HG02840 (cell line): ENCODE measurements at regions not wholly inside any gene's neighbourhood (a gene's known extent, or its start where the extent isn't known, plus 50 kb on each side); places are given as distances from the start of the nearest gene placed in this dataset.
"Not testable (repeated sequence)": the region's sequence is repeated elsewhere in the genome, so short reads cannot be mapped to it uniquely, and the experiment has no call there.

Experiments used
- ATAC-seq: cut with Tn5 transposase; IDR thresholded peaks from one replicate; pipeline ENCODE4 v1.9.1; 2021; ENCODE audit warnings: mild to moderate bottlenecking, moderate library complexity, moderate number of reproducible peaks; ENCODE audit not compliant: unreplicated experiment, low FRiP score

GRCh38 chr15:59792359-59792758 lies 103.2 kb upstream of the BNIP2 start:
- no peak for ATAC-seq

DNA sequence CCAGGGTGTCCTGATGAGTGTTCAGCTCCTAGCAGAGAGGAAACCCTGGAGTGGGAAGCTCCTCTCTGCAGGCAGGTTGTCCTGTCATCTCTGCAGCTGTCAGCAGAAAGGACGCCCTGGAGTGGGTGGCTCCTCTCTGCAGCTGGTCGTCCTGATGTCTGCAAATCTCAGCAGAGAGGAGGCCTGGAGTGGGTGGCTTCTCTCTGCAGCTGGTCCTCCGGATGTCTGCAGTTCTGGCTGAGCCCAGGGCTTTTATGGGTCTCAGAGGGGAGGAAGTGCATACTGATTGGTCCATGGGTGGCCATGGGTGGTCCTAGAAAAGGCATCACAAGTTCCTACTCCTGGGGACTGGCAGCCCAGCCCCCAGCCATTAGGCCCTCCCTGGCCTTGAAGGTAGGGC lies 102.6 kb upstream of the BNIP2 start:
- no peak for ATAC-seq

- no peak for ATAC-seq
These were observed 102.0 kb upstream of the BNIP2 start for GRCh38 chr15:59791079-59791478.

- not testable (repeated sequence) for ATAC-seq
These were observed 97.3 kb upstream of the BNIP2 start for GRCh38 chr15:59786466-59786865.

DNA sequence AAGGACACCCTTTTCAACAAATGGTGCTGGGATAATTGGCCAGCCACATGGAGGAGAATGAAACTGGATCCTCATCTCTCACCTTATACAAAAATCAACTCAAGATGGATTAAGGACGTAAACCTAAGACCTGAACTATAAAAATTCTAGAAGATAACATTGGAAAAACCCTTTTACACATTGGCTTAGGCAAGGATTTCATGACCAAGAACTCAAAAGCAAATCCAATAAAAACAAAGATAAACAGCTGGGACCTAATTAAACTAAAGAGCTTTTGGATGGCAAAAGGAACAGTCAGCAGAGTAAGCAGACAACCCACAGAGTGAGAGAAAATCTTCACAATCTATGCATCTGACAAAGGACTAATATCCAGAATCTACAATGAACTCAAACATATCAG lies 96.9 kb upstream of the BNIP2 start:
- not testable (repeated sequence) for ATAC-seq

GRCh38 chr15:59783774-59784520 lies 94.8 kb upstream of the BNIP2 start:
- not testable (repeated sequence) for ATAC-seq

DNA sequence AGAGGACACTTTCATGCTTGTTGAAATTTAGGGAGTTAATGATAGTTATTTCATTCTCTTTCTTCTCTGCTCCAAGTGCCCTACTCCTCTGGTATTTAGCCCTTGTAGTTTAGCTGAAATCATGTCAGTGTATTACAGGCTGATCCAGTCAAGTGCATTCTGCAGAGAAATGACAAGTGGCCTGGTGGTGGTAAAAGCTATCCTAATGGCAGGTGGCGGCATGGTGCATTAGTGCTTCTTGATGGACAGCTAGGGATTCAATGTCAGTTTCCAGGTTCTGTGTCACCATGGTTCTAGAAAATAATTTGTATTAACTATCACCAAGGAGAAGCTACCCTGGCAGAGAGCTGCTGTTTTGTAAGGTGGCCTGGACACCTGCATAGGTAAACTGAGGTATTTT lies 90.0 kb upstream of the BNIP2 start:
- no peak for ATAC-seq

DNA sequence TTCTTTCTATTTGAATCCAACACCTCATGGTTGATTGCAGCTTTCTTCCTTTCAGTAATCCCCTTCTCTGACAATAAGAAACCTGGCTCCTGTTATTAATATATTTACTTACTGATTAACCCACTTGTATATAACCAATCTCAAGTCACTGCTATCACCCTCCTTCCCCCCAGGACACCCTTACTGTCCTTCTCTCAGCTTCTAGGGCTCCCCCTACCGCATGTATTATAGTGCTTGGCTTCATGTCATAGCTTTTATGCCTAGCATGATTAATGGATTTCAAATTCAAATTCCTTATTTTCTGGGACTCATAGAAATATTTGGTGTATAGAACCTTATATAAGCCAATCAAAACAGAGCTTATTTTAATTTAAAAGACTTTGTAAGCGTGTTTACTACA lies 75.7 kb upstream of the BNIP2 start:
- no peak for ATAC-seq

- no peak for ATAC-seq
These were observed 73.4 kb upstream of the BNIP2 start for GRCh38 chr15:59762558-59762957.

- ATAC-seq = not testable (repeated sequence)
These were observed 71.1 kb upstream of the BNIP2 start for GRCh38 chr15:59760256-59760655.

- ATAC-seq = no peak
These were observed 62.7 kb upstream of the BNIP2 start for GRCh38 chr15:59751552-59752413.

GRCh38 chr15:59746777-59747176 lies 57.7 kb upstream of the BNIP2 start:
- no peak for ATAC-seq

DNA sequence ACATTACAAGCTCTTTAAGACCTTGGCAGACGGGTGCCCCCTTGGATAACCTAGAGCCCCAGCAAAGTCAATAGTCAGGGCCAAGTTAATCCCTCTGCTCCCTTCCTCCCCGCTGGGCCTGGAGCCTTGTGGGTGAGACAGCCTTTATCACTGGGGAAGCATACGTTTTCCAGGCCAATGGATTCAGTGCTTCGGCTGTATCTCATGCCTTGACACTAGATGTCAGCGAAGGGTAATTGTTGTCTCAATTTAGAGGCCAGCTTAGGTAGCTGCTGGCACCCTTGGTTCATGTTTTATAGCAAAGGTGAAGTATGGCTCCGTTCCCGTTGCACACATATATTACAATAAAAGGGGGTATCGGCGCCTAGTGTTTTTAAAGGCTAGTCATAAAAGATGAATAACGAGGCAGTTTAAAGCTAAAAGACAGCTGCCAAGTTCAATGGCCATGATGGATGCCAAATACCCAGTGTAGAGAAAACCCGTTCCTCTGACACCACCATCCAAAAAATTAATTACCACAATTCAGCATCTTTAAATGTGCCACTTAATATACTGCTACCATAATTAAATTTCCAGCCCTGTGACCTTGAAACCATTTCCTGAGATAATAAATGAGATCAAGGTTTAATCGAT lies 52.3 kb upstream of the BNIP2 start:
- no peak for ATAC-seq

- ATAC-seq = no peak
These were observed 50.6 kb upstream of the BNIP2 start for GRCh38 chr15:59739557-59740186.
